Upper lobe of left lung (tissue), 4 donors: ENCODE measurements at regions not wholly inside any gene's neighbourhood (a gene's known extent, or its start where the extent isn't known, plus 50 kb on each side); places are given as distances from the start of the nearest gene placed in this dataset.

ENCODE experiments used
- EP300 ChIP-seq, 4 donors: sonication (generic); formaldehyde crosslinking; IDR thresholded peaks; one replicate each; pipeline ENCODE4 v1.5.1; 2017; ENCODE audit warnings: antibody characterized with exemption in 4 of 4, control low read depth in 2 of 4
- POLR2AphosphoS5 ChIP-seq, 2 donors: sonication (generic); formaldehyde crosslinking; IDR thresholded peaks; one replicate each; pipeline ENCODE4 v1.5.1; 2017; ENCODE audit warnings: antibody characterized with exemption in 2 of 2
- TF ChIP-seq, protein P1 (sequence below), 6 experiments: fragments of 450-650 bp in 4 of 6; fragments of 200-600 bp in 2 of 6; sonication (generic) in 2 of 6; IDR thresholded peaks; one replicate each; pipeline ENCODE4 v1.5.1; 2016 to 2019; ENCODE audit warnings: antibody characterized with exemption in 6 of 6

DNA sequence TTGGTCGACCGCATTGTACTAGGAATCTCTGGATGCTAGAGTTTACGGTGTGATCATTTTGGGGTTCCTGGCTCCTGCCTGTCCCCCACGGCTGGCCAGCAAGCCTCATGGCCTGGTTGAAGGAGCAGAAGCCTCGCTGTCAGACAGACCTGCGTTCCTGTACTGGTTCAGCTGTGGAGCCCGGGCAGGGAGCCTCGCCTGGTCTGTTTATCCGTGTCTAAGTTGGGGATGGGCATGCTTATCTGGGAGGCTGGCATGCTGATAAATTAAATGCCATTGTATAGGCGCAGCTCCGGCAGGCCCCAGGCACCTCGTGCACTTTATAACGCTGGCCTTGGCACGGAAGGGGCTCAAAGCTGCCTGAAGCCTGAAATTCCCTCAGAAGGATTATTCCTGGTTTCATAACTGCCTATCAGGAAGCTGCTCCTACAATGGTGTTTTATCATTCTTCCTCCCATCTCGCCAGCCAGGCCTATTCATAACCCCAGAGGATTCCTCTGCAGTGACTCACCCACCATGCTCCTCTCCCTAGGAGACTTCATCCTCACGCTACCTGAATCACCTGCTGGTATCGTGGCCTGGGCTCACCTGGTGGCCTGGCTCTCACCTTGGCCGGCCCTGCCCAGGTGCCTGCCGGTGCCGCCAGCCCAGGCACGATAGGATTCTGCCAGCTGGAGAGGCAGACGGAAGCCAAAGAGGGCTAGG, 110.9 kb downstream of the ASB7 start:
- TF ChIP-seq, protein P1, sequence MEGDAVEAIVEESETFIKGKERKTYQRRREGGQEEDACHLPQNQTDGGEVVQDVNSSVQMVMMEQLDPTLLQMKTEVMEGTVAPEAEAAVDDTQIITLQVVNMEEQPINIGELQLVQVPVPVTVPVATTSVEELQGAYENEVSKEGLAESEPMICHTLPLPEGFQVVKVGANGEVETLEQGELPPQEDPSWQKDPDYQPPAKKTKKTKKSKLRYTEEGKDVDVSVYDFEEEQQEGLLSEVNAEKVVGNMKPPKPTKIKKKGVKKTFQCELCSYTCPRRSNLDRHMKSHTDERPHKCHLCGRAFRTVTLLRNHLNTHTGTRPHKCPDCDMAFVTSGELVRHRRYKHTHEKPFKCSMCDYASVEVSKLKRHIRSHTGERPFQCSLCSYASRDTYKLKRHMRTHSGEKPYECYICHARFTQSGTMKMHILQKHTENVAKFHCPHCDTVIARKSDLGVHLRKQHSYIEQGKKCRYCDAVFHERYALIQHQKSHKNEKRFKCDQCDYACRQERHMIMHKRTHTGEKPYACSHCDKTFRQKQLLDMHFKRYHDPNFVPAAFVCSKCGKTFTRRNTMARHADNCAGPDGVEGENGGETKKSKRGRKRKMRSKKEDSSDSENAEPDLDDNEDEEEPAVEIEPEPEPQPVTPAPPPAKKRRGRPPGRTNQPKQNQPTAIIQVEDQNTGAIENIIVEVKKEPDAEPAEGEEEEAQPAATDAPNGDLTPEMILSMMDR (IDR thresholded peaks at IDR 0.05) = no peak
- TF ChIP-seq EP300 (IDR thresholded peaks at IDR 0.05) (no peak), POLR2AphosphoS5 (IDR thresholded peaks at IDR 0.05) (no peak)
